ENCODE measurements at regions not wholly inside any gene's neighbourhood (a gene's known extent, or its start where the extent isn't known, plus 50 kb on each side); places are given as distances from the start of the nearest gene placed in this dataset.

GRCh38 chr5:129821477-129822131, 73.7 kb downstream of the MINAR2 start:
- no peak for DNase-seq

DNA sequence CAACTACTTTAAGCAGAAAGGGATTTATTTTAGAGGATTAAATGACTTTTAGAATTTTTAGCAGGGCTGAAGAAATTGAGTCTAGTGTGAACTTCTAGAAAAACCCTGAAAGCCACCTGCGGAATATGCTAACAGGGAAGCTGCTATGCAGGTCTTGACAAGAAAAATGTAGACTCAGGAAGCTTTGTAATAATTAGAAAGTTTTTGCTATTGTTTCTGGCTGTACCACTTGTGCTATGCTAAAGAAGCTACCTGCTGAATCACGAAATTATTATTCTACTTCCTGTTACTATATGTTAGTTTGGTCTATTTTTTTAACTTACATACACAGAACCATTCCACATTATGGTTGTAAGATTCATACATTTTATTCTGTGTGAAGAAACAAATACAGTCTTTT, 74.0 kb upstream of the CHSY3 start:
- DNase-seq, result no peak

DNA sequence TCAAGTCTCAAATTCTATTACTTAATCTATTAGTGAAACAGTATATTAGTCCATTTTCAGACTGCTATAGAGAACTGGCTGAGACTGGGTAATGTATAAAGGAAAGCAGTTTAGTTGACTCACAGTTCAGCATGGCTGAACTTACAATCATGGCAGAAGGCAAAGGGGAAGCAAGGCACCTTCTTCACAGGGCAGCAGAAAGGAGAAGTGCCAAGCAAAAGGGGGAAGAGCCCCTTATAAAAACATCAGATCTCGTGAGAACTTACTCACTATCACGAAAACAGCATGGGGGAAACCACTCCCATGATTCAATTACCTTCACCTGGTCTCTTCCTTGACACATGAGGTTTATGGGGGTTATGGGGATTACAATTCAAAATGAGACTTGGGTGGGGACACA, 67.9 kb upstream of the CHSY3 start:
- no peak for DNase-seq

DNA sequence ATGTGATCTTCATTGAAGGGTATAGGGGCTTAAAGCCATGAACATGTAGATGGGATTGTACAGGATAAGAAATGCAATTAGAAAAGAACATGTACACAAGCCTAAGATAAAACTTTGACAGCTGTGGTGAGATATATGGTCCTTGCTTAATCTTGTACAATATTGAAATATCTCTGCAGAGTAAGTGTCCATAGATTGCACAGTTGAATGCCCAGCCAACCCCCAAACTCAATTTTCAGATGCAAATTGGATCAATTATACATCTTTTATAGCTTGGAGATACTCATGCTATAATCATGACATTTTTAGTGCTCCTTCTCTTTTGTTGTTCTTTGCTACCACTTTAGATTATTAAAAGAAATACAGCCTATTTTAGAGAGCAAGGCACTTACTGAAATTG, 59.5 kb upstream of the CHSY3 start:
- no peak for DNase-seq

DNA sequence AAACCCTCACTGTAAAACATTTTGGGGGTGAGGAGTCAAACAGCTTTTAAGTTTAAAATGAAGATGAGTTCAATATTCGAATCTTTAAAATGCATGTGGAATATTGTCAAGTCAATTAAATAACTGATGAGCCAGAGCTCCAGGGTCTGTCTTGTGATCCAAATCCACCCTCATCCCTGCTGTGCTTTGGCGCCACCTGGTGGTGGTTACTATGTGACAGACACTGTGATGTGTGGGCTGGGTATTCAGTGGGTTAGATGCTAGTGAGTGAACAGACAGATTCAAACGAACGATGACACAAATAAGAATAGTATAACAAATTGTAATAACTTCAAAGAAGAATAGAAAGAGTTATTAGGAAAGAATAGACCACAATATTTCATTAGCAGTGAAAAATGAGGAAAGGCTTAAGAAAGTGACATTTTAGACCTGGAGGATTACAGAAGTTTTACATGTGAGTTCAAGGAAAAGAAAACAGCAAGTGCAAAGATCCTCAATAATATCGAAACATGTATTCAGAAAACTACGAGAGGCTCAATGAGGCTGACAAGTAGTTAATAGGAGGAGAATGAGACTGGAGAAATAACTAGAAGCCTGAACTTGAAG, 51.4 kb upstream of the CHSY3 start:
- DNase-seq, result peak; percentile 65

DNA sequence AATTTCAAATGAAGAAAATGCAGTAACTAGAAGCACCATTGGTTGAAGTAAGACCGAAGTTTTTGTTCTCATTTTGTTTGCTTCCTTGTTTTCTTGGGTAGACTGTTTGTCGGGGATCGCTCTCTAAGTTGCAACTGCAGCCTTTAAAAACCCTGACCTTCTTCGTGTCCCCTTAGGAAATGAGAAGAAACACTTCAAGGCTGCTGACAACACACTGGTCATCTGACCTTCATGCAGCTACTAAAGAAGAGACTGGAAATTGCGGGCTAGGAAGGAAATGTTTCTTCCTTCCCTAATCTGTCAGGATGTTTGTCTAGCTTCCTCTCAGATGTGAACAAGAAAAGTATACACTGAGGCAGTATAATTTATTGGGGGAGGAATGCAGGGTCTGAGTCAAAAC, 50.7 kb upstream of the CHSY3 start:
- no peak for DNase-seq

Data from activated CD8-positive, alpha-beta memory T cell treated with anti-CD3 and anti-CD28 coated beads, Interleukin-2, amount 50 U/mL, for 4 hours (primary cell).